HG02870 (cell line): ENCODE measurements at regions not wholly inside any gene's neighbourhood (a gene's known extent, or its start where the extent isn't known, plus 50 kb on each side); places are given as distances from the start of the nearest gene placed in this dataset.
"Not testable (repeated sequence)": the region's sequence is repeated elsewhere in the genome, so short reads cannot be mapped to it uniquely, and the experiment has no call there.

Source experiments
- ATAC-seq: cut with Tn5 transposase; IDR thresholded peaks from one replicate; pipeline ENCODE4 v1.9.1; 2021; ENCODE audit warnings: mild to moderate bottlenecking, moderate library complexity; ENCODE audit not compliant: unreplicated experiment

GRCh38 chr20:59459586-59459985 is 144.8 kb upstream of the PHACTR3 start:
- ATAC-seq = no peak

GRCh38 chr20:59460352-59460751 is 144.0 kb upstream of the PHACTR3 start:
- no peak for ATAC-seq

GRCh38 chr20:59461526-59461925 is 142.8 kb upstream of the PHACTR3 start:
- ATAC-seq = no peak

- no peak for ATAC-seq
Observed at GRCh38 chr20:59462249-59462648, 142.1 kb upstream of the PHACTR3 start.

- no peak for ATAC-seq
Observed at GRCh38 chr20:59463541-59463940, 140.8 kb upstream of the PHACTR3 start.

- no peak for ATAC-seq
Observed at GRCh38 chr20:59466107-59466815, 138.1 kb upstream of the PHACTR3 start.

- no peak for ATAC-seq
Observed at GRCh38 chr20:59468831-59469230, 135.5 kb upstream of the PHACTR3 start.

- ATAC-seq = no peak
Observed at GRCh38 chr20:59469267-59470252, 134.8 kb upstream of the PHACTR3 start.

- ATAC-seq = no peak
Observed at GRCh38 chr20:59470521-59470920, 133.8 kb upstream of the PHACTR3 start.

- ATAC-seq = no peak
Observed at GRCh38 chr20:59471653-59472421, 132.5 kb upstream of the PHACTR3 start.

GRCh38 chr20:59473742-59474141 is 130.6 kb upstream of the PHACTR3 start:
- no peak for ATAC-seq

- no peak for ATAC-seq
Observed at GRCh38 chr20:59481067-59481466, 123.3 kb upstream of the PHACTR3 start.

GRCh38 chr20:59481477-59482018 is 122.8 kb upstream of the PHACTR3 start:
- ATAC-seq = no peak

- no peak for ATAC-seq
Observed at GRCh38 chr20:59482351-59483187, 121.8 kb upstream of the PHACTR3 start.

- ATAC-seq = no peak
Observed at GRCh38 chr20:59483481-59483880, 120.9 kb upstream of the PHACTR3 start.

- ATAC-seq = no peak
Observed at GRCh38 chr20:59484228-59484627, 120.1 kb upstream of the PHACTR3 start.

- ATAC-seq = no peak
Observed at GRCh38 chr20:59485576-59486454, 118.5 kb upstream of the PHACTR3 start.

- ATAC-seq = not testable (repeated sequence)
Observed at GRCh38 chr20:59488459-59488858, 115.9 kb upstream of the PHACTR3 start.
